ENCODE measurements at regions not wholly inside any gene's neighbourhood (a gene's known extent, or its start where the extent isn't known, plus 50 kb on each side); places are given as distances from the start of the nearest gene placed in this dataset.
"Not testable (repeated sequence)": the region's sequence is repeated elsewhere in the genome, so short reads cannot be mapped to it uniquely, and the experiment has no call there.

DNA sequence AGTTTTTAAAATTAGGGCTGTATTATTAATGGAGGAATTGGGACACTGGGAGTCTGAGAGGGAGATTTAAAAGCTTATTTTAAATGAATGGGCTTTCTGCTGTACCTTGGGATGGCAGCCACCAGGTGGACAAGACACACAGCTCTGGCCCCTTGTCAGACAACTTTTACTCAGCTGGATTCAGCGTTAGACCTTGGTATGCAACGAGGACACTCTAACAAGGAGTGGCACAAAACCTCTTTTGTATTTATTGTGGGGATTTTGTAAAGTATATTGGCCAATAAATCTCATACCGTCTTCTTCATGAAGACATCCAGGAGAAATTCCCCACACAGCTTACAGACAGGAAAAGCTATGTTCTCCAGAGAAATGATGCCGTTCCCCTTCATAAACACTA, 105.7 kb downstream of the LCA5 start:
- FAIRE-seq (no peak), DNase-seq (ENCODE audit: low spot score) (no peak)

DNA sequence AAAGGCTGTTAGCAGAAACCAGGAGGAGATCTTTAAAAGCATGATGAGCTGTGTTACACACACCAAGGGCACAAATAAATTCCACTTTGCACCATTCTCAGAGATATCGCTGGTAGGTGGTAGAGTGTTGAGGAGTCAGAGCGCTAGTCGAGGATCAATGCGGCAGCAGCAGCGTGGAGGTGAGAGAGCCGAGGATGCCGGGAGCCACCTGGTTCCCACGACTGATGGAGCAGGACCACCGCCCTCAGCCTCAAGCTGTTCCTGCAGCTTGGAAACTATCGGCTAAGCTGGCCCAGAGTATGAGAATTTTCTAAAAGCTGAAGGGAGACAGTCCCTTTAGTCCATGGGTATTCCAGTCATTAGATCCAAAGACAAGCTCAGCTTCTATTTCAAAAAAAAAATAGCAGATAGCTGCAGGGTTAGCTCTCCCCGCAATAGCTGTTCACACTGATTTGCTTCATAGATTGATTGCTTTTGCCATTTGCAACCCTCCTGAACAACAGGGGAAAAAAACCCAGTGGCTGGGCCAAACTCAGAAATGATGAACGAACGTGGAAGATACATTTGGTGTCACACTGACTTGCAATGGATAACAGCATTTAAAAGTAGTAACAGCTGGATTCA, 106.2 kb downstream of the LCA5 start:
- DNase-seq (ENCODE audit: low spot score) = no peak
- FAIRE-seq = no peak

DNA sequence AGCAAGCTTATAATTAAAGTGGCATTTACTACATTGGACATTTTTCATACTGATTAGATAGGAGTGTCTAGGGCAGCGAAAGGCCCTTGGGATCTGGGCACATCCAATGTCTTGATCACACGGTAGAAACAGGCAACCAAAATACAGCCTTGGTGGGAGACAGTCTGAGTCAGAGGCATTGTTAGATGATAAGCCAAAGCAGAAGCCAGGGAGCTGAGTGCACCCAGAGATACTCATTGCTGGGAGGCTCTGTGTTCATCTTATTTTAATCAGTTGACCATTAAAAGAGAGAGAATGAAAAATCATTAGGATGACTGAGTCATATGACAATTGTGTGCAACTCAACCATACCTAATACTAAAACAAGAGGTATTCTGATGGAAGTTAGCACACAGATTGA, 109.5 kb downstream of the LCA5 start:
- DNase-seq (ENCODE audit: low spot score) (no peak), FAIRE-seq (no peak)

DNA sequence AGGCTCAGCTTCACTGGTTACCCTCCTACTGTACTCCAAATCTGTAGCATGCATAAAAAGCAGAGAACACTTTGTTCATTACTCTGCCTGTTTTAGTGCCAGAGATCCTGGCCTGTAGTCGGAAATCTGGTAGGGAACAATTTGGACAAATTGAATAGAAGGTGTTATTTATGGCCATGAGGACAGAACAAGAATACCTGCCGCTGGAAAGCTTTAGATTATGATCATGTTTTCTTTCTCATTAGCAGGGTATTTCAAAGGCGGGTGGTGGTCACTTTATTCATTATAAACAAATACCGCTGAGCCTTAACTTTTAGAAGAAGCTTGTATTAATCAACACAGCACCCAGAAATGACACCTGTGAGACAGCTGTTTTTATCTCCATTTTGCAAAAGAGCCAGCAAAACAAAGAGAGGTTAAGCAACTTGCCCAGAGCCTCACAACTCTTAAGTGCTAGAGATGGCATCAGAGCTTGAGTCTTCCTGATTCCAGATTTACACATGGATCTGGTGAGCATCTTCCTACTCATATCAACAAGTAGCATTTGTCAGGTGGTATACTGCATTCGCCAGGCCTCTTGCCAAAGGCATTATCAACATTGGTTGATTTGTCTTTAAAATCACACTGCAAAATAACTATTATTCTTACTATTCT, 110.5 kb downstream of the LCA5 start:
- FAIRE-seq = no peak
- no peak for DNase-seq (ENCODE audit: low spot score)

DNA sequence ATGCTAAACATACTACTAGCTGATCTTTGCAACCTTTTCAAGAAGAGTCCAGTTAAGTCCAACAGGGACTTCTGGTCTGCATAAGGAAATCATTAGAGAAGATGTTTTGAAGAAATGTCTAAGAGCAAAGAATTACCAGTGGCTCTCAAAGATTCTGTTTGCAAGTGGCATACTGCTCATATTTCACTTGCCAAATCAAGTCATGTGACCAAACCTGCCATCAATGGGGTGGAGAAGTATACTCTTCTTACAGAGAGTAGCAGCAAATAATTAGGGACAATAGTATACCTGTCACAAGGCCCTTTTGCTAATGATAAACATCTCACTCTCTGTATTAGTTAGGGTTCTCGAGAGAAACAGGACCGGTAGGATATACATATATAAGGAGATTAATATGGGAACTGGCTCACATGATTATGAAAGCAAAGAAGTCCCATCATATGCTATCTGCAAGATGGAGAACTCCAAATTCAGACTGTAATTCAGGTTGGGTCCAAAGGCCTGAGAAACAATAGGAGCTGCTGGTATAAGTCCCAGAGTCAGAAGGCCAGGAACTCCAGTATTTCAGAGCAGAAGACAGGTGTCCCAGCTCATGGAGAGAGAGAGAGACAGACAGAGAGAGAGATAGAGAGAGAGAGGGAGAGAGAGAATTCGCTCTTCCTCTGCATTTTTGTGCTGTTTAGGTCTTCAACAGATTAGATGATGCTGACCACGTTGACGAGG, 111.5 kb downstream of the LCA5 start:
- no peak for DNase-seq (ENCODE audit: low spot score)
- no peak for FAIRE-seq

DNA sequence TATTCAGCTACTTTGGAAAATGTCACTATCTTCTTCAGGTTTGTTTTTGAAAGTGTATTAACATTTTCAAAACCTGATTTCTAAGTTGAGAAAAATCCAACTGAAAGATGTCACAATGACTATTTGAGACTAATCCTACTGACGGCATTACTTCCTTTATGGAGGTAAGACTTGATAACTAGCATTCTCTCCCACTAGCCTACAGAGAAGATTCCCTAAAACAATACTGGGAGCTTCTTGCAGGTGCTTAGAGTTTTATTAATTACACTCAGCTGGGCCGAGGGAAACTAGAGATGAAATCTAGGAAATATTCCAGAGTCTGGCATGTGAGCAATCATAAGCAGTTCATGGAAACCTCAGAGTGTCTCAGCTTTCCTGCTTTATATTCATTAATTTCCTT, 114.0 kb downstream of the LCA5 start:
- FAIRE-seq (no peak), DNase-seq (ENCODE audit: low spot score) (no peak)

DNA sequence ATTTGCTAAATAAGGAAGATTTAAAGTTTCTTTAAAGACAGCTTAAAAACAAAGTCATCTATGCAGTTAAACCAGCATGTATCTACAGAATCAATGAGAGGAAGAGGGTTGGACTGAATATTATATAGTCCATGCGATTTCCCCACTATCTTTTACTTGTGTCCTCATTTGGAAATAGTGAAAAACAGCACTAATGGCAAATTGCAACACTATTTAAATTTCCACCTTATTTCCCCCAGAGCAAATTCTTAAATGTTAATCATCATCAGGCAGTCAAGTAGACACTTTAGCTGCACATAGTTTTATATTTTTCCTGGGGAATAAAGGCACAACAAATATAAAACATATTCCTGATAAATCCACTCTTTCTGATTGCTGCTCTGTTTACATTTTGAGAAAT, 114.6 kb downstream of the LCA5 start:
- DNase-seq (ENCODE audit: low spot score) (no peak), FAIRE-seq (no peak)

DNA sequence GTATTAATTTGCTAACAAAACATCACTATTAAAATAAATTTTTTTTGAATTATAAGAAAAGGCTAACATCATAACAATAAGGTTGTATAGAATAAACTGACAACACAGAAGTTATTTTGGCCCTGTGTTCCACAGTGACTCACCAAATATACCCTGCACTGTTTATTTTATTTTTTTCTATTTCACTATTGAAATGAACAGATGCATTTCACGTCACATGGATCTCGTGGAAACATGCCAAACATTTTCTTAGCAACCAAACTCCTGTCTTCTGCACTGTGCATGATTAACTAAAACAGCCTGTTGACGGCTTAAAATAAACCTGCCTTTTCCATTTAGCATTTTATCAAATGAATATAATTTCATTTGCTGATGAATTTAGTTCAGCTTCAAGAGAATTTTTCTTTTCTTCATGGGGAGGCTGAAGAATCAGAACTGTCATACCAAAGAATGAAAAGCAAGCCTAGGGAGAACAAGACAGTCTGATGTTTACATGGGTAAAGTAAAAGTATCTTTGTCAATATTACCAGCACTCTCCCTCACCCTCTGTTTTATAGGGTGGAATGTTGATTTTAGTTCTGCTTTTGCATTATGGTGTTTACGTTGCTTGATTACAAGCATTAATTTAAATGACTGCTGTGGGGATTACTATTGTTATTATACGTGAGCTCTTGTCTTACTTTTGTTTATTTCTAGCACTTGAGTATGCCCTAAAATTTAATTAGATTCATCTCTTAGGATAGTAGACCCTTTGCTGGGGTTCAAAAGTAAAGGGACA, 115.3 kb downstream of the LCA5 start:
- FAIRE-seq (no peak), DNase-seq (ENCODE audit: low spot score) (peak; percentile 3)

DNA sequence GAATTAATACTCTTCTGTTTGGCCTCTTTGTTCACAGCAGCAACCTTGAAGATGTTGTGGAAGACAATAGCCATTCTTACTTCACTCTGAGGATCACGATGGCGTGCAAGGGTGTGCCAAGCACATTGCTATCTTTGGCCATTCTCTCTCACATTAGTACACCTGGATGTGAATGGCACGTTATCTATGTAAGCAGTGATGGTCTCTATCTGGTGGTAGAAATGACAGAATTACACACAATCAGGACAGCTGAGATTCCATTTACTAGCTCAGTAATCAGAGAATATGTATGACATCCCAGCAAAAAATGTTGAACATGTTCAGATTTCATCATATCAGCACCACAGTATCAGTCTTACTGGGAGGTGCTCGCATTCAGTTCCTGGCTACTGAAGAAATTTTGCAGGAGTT, 116.2 kb downstream of the LCA5 start:
- no peak for FAIRE-seq

DNA sequence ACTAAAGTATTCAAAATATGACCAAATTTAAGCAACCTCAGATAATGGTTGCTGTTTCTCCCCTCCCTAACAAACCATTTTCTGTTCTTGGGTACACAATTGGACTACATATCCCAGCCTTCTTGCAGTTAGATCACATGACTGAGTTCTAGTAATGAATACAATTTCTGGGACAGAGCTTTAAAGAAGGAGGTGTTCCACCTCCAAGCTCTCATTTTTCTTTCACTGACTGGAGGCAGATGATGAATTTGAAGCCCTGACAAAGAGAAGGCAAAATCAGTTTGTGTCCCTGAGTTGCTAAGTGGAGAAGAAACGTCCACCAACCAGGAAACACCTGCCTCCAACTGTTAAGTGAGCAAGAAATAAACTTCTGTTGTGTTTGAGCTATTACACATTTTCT, 117.2 kb downstream of the LCA5 start:
- no peak for DNase-seq (ENCODE audit: low spot score)

More for the DNA sequence above, 116.2 kb downstream of the LCA5 start:
- no peak for DNase-seq (ENCODE audit: low spot score)

DNA sequence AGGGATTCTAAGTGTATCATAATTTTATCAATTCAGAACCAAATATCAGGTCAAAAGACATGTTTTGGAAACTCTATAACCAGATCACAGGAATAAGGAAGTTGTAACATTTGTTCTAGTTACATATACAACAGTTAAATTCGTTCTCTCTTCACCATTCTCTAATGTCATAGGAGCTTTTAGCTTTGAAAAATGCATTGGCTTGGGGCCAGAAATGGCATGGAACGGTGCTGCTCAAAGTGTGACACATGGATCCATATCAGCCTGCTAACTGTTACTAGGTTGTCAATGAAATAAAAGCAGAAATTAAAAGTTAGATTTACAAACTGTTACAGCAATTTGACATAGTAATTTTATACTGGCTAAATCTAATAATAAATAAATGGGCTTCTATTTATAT, 120.3 kb downstream of the LCA5 start:
- FAIRE-seq (no peak), DNase-seq (ENCODE audit: low spot score) (no peak)

More for the DNA sequence above, 117.2 kb downstream of the LCA5 start:
- no peak for FAIRE-seq

DNA sequence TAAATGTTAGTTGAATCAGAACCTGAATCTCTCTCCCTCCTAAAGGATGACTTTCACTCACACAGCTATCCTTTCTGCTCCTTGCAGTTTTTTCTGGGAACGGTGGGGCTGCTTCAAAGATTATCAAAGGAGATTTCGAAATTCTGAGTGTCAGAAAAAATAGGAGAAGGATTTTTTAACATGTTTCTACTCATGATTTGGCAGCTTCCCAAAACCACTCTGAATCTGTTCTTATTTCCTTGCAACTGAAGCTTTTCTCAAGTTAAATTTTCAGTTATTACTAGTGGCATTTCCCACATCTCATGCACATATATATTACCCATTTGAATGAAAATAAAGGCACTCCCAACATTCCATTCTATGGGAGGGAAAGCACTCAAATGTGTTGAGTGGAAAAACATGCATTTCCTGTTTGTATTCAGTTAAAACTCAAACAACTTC, 123.6 kb downstream of the LCA5 start:
- FAIRE-seq (no peak), DNase-seq (ENCODE audit: low spot score) (no peak)

DNA sequence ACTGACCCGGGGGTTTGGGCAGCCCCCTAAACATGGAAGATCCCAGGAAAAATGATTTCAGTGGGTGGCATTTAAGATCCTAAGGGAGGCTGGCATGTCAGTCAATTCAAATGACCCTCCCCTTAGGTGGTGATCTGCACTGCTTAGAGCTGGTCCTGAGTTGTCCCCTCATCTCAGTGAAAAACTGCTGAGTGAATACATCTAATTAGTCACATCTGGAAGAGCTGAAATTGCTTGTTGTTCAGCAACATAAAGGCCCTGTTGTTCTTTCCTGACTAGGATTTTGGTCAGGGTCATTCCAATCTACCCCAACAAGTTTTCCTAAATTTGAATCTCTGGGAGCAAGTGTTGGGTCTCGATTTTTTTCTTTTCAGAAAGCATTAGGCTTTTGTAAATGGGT, 126.4 kb downstream of the LCA5 start:
- DNase-seq (ENCODE audit: low spot score) (no peak), FAIRE-seq (no peak)

DNA sequence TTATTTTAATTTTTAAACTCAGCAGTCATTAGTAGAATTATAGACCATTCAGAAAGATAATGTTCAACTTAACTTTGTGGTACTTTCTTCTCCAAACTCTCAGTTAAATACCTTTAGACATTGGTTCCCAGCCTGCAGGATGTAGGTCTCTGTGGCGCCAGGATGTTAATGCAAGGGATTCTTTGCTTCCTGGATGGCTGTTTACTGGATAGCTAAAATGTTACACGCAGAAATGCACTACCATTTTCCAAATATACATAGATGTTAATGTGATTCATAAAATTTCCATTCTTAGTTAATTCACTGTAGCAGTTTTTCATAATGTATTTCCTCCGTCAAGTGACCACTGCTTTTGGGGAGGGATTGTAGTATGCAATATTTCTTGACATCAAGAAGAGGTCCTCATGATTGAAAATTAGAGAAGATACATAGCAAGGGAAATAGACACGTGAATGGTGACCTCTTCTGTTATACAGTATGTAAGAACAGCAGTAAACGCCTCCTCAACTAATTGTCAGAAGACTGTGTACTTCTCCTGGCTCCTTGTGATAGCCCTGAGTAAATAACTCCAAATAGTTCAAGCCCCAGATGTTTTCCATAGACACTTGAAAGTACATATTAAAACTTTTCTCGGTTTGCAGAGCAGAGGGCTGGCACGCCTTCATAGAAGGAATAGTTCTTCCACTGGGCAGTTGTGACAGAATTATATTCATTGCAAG, 128.8 kb downstream of the LCA5 start:
- DNase-seq (ENCODE audit: low spot score) = no peak

DNA sequence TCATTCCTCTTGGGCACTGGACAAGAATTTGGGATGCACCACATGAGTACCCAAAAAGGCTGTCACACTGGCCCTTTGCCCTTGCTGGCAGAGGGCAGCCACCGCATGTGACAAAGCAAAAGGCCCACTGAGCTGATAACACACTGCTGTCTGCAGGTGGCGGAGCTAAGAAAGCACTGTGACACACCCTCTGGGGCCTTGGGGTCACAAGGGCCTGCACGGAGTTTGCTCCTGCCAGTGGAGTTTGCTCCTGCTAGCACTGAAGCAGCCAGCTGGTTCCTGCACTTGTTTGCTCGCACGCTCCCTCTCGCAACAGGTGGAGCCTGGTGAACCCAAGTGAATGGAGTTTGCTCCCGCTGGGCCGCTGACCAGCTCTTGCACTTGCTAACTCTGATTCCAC, 132.6 kb downstream of the LCA5 start:
- DNase-seq (ENCODE audit: low spot score) (no peak), FAIRE-seq (no peak)

More for the DNA sequence above, 128.8 kb downstream of the LCA5 start:
- no peak for FAIRE-seq

DNA sequence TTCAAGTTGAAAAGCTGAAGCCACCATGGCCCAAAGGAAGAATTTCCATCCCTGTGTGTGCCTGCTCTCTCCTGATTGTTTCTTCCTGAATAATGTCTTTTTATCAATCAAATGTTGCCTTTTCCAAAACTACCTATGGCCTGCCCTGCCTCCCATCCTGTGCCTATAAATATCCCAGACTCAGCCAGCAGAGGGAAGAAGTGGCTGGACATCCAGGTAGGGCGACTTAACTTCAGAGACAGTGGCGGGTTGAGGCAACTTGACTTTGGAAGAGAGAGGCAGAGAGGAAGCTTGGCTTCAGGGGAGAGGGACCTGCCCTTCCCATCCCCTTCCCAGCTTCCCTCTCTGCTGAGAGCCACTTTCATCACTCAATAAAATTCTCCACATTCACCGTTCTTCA, 133.0 kb downstream of the LCA5 start:
- FAIRE-seq = no peak
- no peak for DNase-seq (ENCODE audit: low spot score)

DNA sequence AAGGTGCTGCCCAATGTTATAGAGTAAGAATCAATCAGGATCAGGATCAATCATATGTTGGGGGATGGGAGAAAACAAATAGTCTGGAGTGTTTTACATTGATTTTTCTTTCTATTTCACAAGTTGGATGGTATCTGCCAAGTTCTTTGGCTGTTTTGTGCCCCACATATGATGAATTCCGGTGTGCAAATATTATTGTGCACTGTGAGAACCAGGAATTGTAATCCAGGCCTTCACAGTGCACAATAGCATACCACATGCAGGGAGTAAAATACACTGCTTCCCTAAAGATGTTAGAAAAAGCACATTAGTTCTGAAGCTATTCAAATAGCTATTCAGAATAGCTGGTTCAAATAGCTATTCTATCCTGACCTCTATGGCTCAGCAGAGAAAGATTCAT, 133.7 kb downstream of the LCA5 start:
- no peak for DNase-seq (ENCODE audit: low spot score)
- FAIRE-seq = no peak

DNA sequence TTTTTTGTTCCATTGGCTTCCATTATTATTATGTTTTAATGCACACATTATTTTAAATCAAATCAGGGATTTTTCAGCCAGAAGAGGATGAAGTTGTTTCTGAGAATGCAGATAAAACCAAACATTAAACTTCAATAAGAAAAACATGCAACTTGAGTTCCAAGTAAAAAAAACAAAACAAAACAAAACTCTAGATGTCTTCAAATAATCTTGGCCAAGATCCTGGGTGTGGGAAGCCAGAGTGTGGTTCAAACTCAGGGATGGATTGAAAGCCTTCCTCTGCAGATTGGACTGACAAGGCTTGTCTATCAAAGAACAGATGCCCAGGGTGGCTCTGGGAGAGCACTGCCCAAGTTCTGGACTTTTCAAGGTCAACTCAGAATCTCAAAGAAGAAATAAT, 134.1 kb downstream of the LCA5 start:
- FAIRE-seq (no peak), DNase-seq (ENCODE audit: low spot score) (no peak)

DNA sequence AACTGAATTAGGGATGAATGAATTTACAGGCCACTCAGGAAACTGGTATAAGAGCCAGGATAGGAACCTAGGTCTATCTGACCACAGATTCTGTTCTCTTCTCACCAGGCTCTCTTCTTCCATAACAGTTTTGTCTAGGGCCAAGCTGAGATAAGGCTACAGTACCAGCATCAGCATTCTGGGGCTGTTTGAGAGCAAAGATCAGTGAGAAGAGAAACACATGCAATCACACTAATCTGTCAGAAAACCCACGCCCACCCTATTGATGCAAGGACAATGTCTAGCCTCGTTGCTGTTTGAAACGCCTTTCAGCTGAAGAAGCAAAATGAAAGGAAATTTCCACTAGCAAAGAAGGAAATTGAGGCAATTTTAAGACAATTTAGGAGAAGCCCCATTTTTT, 137.7 kb downstream of the LCA5 start:
- DNase-seq (ENCODE audit: low spot score) = no peak
- no peak for FAIRE-seq

DNA sequence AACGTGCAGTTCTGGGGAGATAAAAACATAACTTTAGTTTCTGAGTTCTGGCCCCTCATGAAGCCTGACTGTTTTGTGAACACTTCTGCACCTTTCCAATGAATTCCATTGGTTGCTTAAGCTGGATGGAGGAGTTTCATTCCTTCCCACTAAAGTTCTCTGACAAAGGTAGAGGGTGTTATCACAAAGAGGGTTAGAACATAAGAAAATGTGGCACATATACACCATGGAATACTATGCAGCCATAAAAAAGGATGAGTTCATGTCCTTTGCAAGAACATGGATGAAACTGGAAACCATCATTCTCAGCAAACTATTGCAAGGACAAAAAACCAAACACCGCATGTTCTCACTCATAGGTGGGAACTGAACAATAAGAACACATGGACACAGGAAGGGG, 138.6 kb downstream of the LCA5 start:
- FAIRE-seq; DNase-seq (ENCODE audit: low spot score): not testable (repeated sequence)

DNA sequence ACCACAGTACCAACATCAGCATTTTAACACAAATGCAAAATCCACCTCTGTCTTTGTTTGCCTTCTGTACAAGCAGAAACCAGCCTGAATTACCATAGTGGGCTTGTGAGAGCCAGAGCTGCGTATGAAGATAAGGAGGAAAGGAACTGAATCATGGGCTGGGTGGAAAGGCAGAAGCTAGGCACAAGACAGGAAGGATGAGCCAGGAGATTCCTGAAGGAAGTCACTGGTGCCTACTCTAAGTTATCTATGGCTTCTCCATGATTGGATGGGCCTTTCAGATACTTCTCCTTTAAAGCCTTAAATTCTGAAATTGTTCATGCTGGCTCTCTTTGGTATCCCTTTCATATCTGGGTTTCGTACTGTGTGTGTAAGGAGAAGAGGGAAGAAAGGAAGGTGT, 140.6 kb downstream of the LCA5 start:
- no peak for DNase-seq (ENCODE audit: low spot score)
- FAIRE-seq = no peak
